Body of pancreas (tissue), 4 donors: ENCODE measurements at regions not wholly inside any gene's neighbourhood (a gene's known extent, or its start where the extent isn't known, plus 50 kb on each side); places are given as distances from the start of the nearest gene placed in this dataset.

Experiments used
- CTCF ChIP-seq, 7 experiments: fragments of 450-650 bp in 4 of 7; fragments of 200-600 bp in 3 of 7; sonication (generic) in 3 of 7; IDR thresholded peaks; one replicate each; pipeline ENCODE4 v1.5.1; 2016 to 2019; ENCODE audit warnings: antibody characterized with exemption in 7 of 7
- POLR2A ChIP-seq, 3 donors: fragments of 450-650 bp; IDR thresholded peaks; one replicate each; pipeline ENCODE4 v1.6.1; 2016; ENCODE audit warnings: antibody characterized with exemption in 3 of 3, mild to moderate bottlenecking in 2 of 3

- TF ChIP-seq POLR2A (IDR thresholded peaks at IDR 0.05) (no peak), CTCF (IDR thresholded peaks at IDR 0.05) (no peak)
These were observed 135.4 kb upstream of the POGK start for GRCh38 chr1:166703726-166704462.
